SK-N-SH (cell line): ENCODE measurements at regions not wholly inside any gene's neighbourhood (a gene's known extent, or its start where the extent isn't known, plus 50 kb on each side); places are given as distances from the start of the nearest gene placed in this dataset.

Source experiments
- CHD2 ChIP-seq: fragments of 150-350 bp; IDR thresholded peaks from 2 replicates; pipeline ENCODE4 v1.6.1; 2018; ENCODE audit warnings: low read length; ENCODE audit not compliant: partially characterized antibody
- CTCF ChIP-seq: fragments of 200-600 bp; sonication (generic); IDR thresholded peaks from 2 replicates; pipeline ENCODE4 v1.6.1; 2017; ENCODE audit warnings: antibody characterized with exemption, mild to moderate bottlenecking, moderate library complexity
- ELF1 ChIP-seq: IDR thresholded peaks from 2 replicates; pipeline ENCODE4 v1.4.0; 2012
- FOXJ3 ChIP-seq: sonication (generic); formaldehyde crosslinking; IDR thresholded peaks from 2 replicates; pipeline ENCODE4 v1.5.1; 2020; ENCODE audit warnings: mild to moderate bottlenecking, missing genetic modification reagents
- GATA2 ChIP-seq: sonication (generic); formaldehyde crosslinking; IDR thresholded peaks from 2 replicates; pipeline ENCODE4 v1.5.0; 2020; ENCODE audit warnings: mild to moderate bottlenecking, missing genetic modification reagents
- JUND ChIP-seq: IDR thresholded peaks from 2 replicates; pipeline ENCODE4 v1.4.0; 2012
- POLR2AphosphoS5 ChIP-seq: IDR thresholded peaks from 2 replicates; pipeline ENCODE4 v1.6.1; 2012; ENCODE audit warnings: low read depth, low read length
- RCOR1 ChIP-seq: fragments of 150-350 bp; IDR thresholded peaks from 2 replicates; pipeline ENCODE4 v1.6.1; 2017; ENCODE audit warnings: antibody characterized with exemption, low read length
- USF1 ChIP-seq: IDR thresholded peaks from 2 replicates; pipeline ENCODE4 v1.4.0; 2012; ENCODE audit warnings: low read depth, borderline replicate concordance
- TF ChIP-seq, protein P1 (sequence below): IDR thresholded peaks from 2 replicates; pipeline ENCODE4 v1.4.0; 2012; ENCODE audit warnings: low read depth
- TF ChIP-seq, protein P2 (sequence below): fragments of 150-350 bp; IDR thresholded peaks from 2 replicates; pipeline ENCODE4 v1.6.1; 2017; ENCODE audit warnings: antibody characterized with exemption, low read length, low read depth, borderline replicate concordance
- TF ChIP-seq, protein P3 (sequence below): IDR thresholded peaks from 2 replicates; pipeline ENCODE4 v1.6.1; 2012; ENCODE audit warnings: mild to moderate bottlenecking, low read depth, low read length, moderate library complexity

- TF ChIP-seq GATA2 (CRISPR knock-in tag) (no peak), CTCF (no peak), FOXJ3 (CRISPR knock-in tag) (no peak), ELF1 (no peak), POLR2AphosphoS5 (no peak), CHD2 (no peak), USF1 (no peak), JUND (no peak), RCOR1 (no peak)
- TF ChIP-seq, protein P1, sequence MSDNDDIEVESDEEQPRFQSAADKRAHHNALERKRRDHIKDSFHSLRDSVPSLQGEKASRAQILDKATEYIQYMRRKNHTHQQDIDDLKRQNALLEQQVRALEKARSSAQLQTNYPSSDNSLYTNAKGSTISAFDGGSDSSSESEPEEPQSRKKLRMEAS: no peak
- TF ChIP-seq, protein P2, sequence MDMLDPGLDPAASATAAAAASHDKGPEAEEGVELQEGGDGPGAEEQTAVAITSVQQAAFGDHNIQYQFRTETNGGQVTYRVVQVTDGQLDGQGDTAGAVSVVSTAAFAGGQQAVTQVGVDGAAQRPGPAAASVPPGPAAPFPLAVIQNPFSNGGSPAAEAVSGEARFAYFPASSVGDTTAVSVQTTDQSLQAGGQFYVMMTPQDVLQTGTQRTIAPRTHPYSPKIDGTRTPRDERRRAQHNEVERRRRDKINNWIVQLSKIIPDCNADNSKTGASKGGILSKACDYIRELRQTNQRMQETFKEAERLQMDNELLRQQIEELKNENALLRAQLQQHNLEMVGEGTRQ: no peak
- TF ChIP-seq, protein P3, sequence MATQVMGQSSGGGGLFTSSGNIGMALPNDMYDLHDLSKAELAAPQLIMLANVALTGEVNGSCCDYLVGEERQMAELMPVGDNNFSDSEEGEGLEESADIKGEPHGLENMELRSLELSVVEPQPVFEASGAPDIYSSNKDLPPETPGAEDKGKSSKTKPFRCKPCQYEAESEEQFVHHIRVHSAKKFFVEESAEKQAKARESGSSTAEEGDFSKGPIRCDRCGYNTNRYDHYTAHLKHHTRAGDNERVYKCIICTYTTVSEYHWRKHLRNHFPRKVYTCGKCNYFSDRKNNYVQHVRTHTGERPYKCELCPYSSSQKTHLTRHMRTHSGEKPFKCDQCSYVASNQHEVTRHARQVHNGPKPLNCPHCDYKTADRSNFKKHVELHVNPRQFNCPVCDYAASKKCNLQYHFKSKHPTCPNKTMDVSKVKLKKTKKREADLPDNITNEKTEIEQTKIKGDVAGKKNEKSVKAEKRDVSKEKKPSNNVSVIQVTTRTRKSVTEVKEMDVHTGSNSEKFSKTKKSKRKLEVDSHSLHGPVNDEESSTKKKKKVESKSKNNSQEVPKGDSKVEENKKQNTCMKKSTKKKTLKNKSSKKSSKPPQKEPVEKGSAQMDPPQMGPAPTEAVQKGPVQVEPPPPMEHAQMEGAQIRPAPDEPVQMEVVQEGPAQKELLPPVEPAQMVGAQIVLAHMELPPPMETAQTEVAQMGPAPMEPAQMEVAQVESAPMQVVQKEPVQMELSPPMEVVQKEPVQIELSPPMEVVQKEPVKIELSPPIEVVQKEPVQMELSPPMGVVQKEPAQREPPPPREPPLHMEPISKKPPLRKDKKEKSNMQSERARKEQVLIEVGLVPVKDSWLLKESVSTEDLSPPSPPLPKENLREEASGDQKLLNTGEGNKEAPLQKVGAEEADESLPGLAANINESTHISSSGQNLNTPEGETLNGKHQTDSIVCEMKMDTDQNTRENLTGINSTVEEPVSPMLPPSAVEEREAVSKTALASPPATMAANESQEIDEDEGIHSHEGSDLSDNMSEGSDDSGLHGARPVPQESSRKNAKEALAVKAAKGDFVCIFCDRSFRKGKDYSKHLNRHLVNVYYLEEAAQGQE: no peak
Measured at GRCh38 chr13:40366119-40366518, 300.3 kb downstream of the FOXO1 start.
